Calu3 (cell line): ENCODE measurements at regions not wholly inside any gene's neighbourhood (a gene's known extent, or its start where the extent isn't known, plus 50 kb on each side); places are given as distances from the start of the nearest gene placed in this dataset.
"Not testable (repeated sequence)": the region's sequence is repeated elsewhere in the genome, so short reads cannot be mapped to it uniquely, and the experiment has no call there.

Experiments
- BruUV-seq: library from RNA; stranded (reverse); fragments of 400-500 nt; replicated peaks from 2 replicates; lab custom pipeline; 2021; lab: Mats Ljungman, UMichigan
- CTCF ChIA-PET: fragments of 300-600 bp; sonication (Branson Sonifier 250); formaldehyde crosslinking; loops from one replicate; lab custom pipeline; 2022; ENCODE audit warnings: antibody characterized with exemption; lab: Charles Lee
- DNase-seq: peaks from one replicate; pipeline ENCODE4 v3.0.0; 2022
- H3K27ac Mint-ChIP-seq: one replicate; pipeline ENCODE4 v1.8.0; 2022; ENCODE audit warnings: mixed read lengths; ENCODE audit not compliant: unreplicated experiment
- H3K27me3 Mint-ChIP-seq: one replicate; pipeline ENCODE4 v1.8.0; 2022; ENCODE audit warnings: mixed read lengths; ENCODE audit not compliant: unreplicated experiment
- H3K36me3 Mint-ChIP-seq: one replicate; pipeline ENCODE4 v1.8.0; 2022; ENCODE audit warnings: mild to moderate bottlenecking, moderate library complexity, mixed read lengths; ENCODE audit not compliant: insufficient read depth, unreplicated experiment
- H3K4me1 Mint-ChIP-seq: one replicate; pipeline ENCODE4 v1.8.0; 2022; ENCODE audit warnings: mild to moderate bottlenecking, low read depth, mixed read lengths; ENCODE audit not compliant: unreplicated experiment
- H3K4me3 Mint-ChIP-seq: one replicate; pipeline ENCODE4 v1.8.0; 2022; ENCODE audit warnings: mild to moderate bottlenecking, low read depth, moderate library complexity, mixed read lengths; ENCODE audit not compliant: unreplicated experiment
- H3K9me3 Mint-ChIP-seq: one replicate; pipeline ENCODE4 v1.8.0; 2022; ENCODE audit warnings: low read depth, mixed read lengths; ENCODE audit not compliant: unreplicated experiment
- intact Hi-C: fragments of 100-400 bp; cut with micrococcal nuclease; formaldehyde crosslinking; loops from one replicate; pipeline ENCODE4 v1.10.0; 2022; ENCODE audit not compliant: unreplicated experiment
- TF ChIP-seq, protein P1 (sequence below): fragments of 200-600 bp; IDR thresholded peaks from one replicate; pipeline ENCODE4 v1.8.0; 2022; ENCODE audit warnings: antibody characterized with exemption; ENCODE audit not compliant: unreplicated experiment

DNA sequence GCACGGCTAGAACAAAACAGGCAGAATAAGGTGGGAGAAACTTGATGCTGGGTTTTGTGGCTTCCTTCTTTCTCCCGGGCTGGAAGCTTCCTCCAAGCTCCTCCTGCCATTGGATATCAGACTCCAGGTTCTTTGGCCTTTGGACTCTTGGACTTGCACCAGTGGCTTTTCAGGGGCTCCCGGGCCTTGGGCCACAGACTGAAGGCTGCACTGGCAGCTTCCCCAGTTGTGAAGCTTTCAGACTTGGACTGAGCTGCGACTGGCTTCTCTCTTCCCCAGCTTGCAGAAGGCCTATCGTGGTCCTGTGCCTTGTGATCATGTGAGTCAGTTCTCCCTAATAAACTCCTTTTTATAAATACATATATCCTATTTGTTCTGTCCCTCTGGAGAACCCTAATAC lies 364.4 kb downstream of the DNAH5 start:
- H3K27ac Mint-ChIP-seq: no peak overlapping the region
- H3K4me1 Mint-ChIP-seq: no peaks in the 10 kb centered on the region
- no TSS peak for BruUV-seq
- H3K27me3 Mint-ChIP-seq: no peaks in the 10 kb centered on the region
- H3K9me3 Mint-ChIP-seq: no peaks in the 10 kb centered on the region
- H3K4me3 Mint-ChIP-seq: no peak overlapping the region
- TF ChIP-seq, protein P1, sequence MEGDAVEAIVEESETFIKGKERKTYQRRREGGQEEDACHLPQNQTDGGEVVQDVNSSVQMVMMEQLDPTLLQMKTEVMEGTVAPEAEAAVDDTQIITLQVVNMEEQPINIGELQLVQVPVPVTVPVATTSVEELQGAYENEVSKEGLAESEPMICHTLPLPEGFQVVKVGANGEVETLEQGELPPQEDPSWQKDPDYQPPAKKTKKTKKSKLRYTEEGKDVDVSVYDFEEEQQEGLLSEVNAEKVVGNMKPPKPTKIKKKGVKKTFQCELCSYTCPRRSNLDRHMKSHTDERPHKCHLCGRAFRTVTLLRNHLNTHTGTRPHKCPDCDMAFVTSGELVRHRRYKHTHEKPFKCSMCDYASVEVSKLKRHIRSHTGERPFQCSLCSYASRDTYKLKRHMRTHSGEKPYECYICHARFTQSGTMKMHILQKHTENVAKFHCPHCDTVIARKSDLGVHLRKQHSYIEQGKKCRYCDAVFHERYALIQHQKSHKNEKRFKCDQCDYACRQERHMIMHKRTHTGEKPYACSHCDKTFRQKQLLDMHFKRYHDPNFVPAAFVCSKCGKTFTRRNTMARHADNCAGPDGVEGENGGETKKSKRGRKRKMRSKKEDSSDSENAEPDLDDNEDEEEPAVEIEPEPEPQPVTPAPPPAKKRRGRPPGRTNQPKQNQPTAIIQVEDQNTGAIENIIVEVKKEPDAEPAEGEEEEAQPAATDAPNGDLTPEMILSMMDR: no peak
- H3K36me3 Mint-ChIP-seq: no peaks in the 10 kb centered on the region
- intact Hi-C loops: no loop called here
- CTCF ChIA-PET: interaction anchor here (0.9 kb wide), 1 partner anchor 10 kb away, joined by 3 read pairs; no protein-coding TSS in a partner anchor
- no peak for DNase-seq

DNA sequence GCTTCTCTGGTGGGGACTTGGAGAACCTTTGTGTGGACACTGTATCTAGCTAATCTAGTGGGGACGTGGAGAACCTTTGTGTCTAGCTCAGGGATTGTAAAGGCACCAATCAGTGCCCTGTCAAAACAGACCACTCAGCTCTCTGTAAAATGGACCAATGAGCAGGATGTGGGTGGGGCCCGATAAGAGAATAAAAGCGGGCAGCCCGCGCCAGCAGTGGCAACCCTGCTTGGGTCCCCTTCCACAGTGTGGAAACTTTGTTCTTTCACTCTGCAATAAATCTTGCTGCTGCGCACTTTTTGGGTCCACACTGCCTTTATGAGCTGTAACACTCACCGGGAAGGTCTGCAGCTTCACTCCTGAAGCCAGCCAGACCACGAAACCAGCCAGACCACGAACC lies 365.4 kb downstream of the DNAH5 start:
- CTCF ChIA-PET, H3K36me3 Mint-ChIP-seq, BruUV-seq, DNase-seq, H3K4me3 Mint-ChIP-seq, H3K9me3 Mint-ChIP-seq, H3K27ac Mint-ChIP-seq, intact Hi-C loops, H3K27me3 Mint-ChIP-seq, H3K4me1 Mint-ChIP-seq: not testable (repeated sequence)

DNA sequence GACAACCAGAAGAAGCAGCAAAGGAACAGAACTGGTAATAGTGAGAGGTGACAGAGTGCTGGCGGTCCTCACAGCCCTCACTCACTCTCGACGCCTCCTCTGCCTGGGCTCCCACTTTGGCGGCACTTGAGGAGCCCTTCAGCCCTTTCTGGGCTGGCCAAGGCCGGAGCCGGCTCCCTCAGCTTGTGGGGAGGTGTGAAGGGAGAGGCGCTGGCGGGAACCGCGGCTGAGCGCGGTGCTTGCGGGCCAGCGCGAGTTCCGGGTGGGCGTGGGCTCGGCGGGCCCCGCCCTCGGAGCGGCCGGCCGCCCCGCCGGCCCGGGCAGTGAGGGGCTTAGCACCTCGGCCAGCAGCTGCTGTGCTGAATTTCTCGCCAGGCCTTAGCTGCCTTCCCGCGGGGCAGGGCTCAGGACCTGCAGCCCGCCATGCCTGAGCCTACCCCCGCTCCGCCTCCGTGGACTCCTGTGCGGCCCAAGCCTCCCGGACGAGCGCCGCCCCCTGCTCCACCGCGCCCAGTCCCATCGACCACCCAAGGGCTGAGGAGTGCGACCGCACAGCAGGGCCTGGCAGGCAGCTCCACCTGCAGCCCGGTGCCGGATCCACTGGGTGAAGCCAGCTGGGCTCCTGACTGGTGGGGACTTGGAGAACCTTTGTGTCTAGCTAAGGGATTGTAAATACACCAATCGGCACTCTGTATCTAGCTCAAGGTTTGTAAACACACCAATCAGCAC lies 366.0 kb downstream of the DNAH5 start:
- H3K4me3 Mint-ChIP-seq, H3K4me1 Mint-ChIP-seq, H3K27ac Mint-ChIP-seq, H3K27me3 Mint-ChIP-seq, H3K36me3 Mint-ChIP-seq, BruUV-seq, CTCF ChIA-PET, H3K9me3 Mint-ChIP-seq, DNase-seq, intact Hi-C loops: not testable (repeated sequence)

DNA sequence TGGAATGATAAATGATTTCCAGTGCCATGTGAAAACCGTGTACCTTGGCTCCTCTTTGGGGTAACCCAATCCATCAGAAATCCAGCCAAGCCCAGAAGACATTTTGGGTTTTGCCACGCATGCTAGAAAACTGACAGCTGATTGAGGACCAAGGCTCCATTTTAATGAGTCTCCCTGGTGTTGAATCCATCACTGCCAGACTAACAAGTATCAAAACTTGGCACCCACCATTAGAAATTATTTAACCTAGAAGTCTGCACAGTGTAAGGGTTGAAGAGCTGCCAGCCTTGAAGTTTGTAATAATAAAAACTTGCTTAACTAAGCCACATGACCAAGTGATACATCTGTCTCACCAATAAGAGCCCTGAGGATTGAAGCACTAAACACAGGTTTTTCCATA lies 369.9 kb downstream of the DNAH5 start:
- intact Hi-C loops: no loop called here
- no TSS peak for BruUV-seq
- DNase-seq: no peak
- H3K4me1 Mint-ChIP-seq: no peaks in the 10 kb centered on the region
- CTCF ChIA-PET: no interaction called here
- peaks cover 3% of the 10 kb centered on the region for H3K9me3 Mint-ChIP-seq
- H3K27me3 Mint-ChIP-seq: peaks cover 20% of the 10 kb centered on the region
- H3K27ac Mint-ChIP-seq: no peak overlapping the region
- H3K36me3 Mint-ChIP-seq: no peaks in the 10 kb centered on the region
- H3K4me3 Mint-ChIP-seq: no peak overlapping the region
- TF ChIP-seq, protein P1: no peak

DNA sequence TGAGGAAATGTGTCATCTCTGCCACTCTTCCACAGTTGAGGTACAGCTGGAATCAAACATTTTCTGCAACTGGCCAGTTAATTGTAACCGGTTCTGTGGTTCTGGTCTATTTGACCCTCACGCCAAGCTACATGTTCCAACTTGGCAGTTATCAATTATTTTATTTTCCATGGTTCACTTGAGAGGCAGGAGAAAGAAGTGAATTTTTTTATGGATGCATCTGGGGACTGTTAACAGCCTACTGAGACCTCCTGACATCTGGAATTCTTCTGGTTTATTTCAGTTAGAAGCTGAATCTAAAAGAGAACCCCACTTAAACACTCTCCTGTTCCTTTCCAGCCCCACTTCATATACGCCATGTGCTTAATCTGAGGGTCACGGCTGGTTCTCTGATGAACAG lies 372.3 kb downstream of the DNAH5 start:
- H3K4me3 Mint-ChIP-seq: no peak overlapping the region
- no peak overlapping the region for H3K27ac Mint-ChIP-seq
- H3K36me3 Mint-ChIP-seq: no peaks in the 10 kb centered on the region
- DNase-seq: no peak
- peaks cover 20% of the 10 kb centered on the region for H3K27me3 Mint-ChIP-seq
- BruUV-seq: no TSS peak
- peaks cover 7% of the 10 kb centered on the region for H3K4me1 Mint-ChIP-seq
- intact Hi-C loops: no loop called here
- TF ChIP-seq, protein P1: no peak
- CTCF ChIA-PET: no interaction called here
- peaks cover 3% of the 10 kb centered on the region for H3K9me3 Mint-ChIP-seq
